Keratinocyte (primary cell): ENCODE measurements at regions not wholly inside any gene's neighbourhood (a gene's known extent, or its start where the extent isn't known, plus 50 kb on each side); places are given as distances from the start of the nearest gene placed in this dataset.

ENCODE experiments used
- CTCF ChIP-seq, 3 experiments: IDR thresholded peaks in 1 of 3; conservative IDR thresholded peaks in 1 of 3; optimal IDR thresholded peaks in 1 of 3; 2 replicates in 2 of 3; 3 replicates in 1 of 3; pipeline versions ENCODE3 to v1.5.1; 2011; ENCODE audit warnings: low read length in 3 of 3, mild to moderate bottlenecking in 3 of 3, moderate library complexity in 2 of 3, control low read depth in 1 of 3, inconsistent platforms in 1 of 3; ENCODE audit not compliant: insufficient read depth in 2 of 3; ENCODE audit errors: extremely low read depth in 1 of 3
- EZH2 ChIP-seq: IDR thresholded peaks from one replicate; pipeline ENCODE4 v1.6.1; 2012; ENCODE audit warnings: inconsistent platforms, mild to moderate bottlenecking, low read length, moderate library complexity

- TF ChIP-seq CTCF (optimal IDR thresholded peaks at IDR 0.05 in 1 of 3, IDR thresholded peaks at IDR 0.05 in 1 of 3, conservative IDR thresholded peaks at IDR 0.05 in 1 of 3; ENCODE audit: extremely low read depth in 1 of 3, insufficient read depth in 2 of 3, low read length in 3 of 3): no peak
- no peak for TF ChIP-seq EZH2
Observed at GRCh38 chr4:137116144-137116543, 416.1 kb downstream of the PCDH18 start.
